BJ (cell line): ENCODE measurements at regions not wholly inside any gene's neighbourhood (a gene's known extent, or its start where the extent isn't known, plus 50 kb on each side); places are given as distances from the start of the nearest gene placed in this dataset.
"Not testable (repeated sequence)": the region's sequence is repeated elsewhere in the genome, so short reads cannot be mapped to it uniquely, and the experiment has no call there.

Experiments
- CTCF ChIA-PET: fragments of 350-600 bp; formaldehyde crosslinking; extraction: SDS; loops from one replicate; lab custom pipeline; 2021; ENCODE audit warnings: antibody characterized with exemption, inconsistent platforms; lab: Yijun Ruan, JAX
- POLR2A ChIA-PET: fragments of 300-600 bp; sonication (Branson Sonifier 250); formaldehyde crosslinking; extraction: SDS; loops from one replicate; lab custom pipeline; 2021; ENCODE audit warnings: antibody characterized with exemption; lab: Charles Lee
- DNase-seq: peaks from one replicate; pipeline ENCODE4 v3.0.0-alpha.2; 2011; ENCODE audit warnings: low read depth
- H3K27me3 ChIP-seq: 2 replicates; pipeline ENCODE4 v1.6.0; 2011; ENCODE audit warnings: low read length; ENCODE audit not compliant: control insufficient read depth, insufficient read depth
- H3K36me3 ChIP-seq: 2 replicates; pipeline ENCODE4 v1.5.1; 2011; ENCODE audit warnings: low read length; ENCODE audit not compliant: control insufficient read depth, insufficient read depth
- H3K4me3 ChIP-seq: 2 replicates; pipeline ENCODE4 v1.5.1; 2011; ENCODE audit warnings: low read depth, mild to moderate bottlenecking, control low read depth, low read length
- CTCF ChIP-seq: IDR thresholded peaks from 2 replicates; pipeline ENCODE4 v1.5.1; 2011; ENCODE audit warnings: low read depth, mild to moderate bottlenecking, control low read depth, inconsistent platforms, low read length, moderate library complexity; ENCODE audit not compliant: insufficient read depth

- DNase-seq, result no peak
- no peak for TF ChIP-seq CTCF
- CTCF ChIA-PET, result interaction anchor here (0.6 kb wide), 1 partner anchor 10 kb away, joined by 3 read pairs; no protein-coding TSS in a partner anchor
- POLR2A ChIA-PET, result no interaction called here
- no peak overlapping the region for H3K4me3 ChIP-seq
- no peaks in the 10 kb centered on the region for H3K27me3 ChIP-seq
- H3K36me3 ChIP-seq, result no peaks in the 10 kb centered on the region
These were observed 426.5 kb upstream of the CDIN1 start for GRCh38 chr15:36152936-36153335.

GRCh38 chr15:36156879-36157427 lies 422.5 kb upstream of the CDIN1 start:
- ChIA-PET CTCF (interaction anchor here (0.5 to 1.2 kb wide), 5 partner anchors 18 to 750 kb away, joined by 3 to 4 read pairs (median 3); no protein-coding TSS in a partner anchor), POLR2A (no interaction called here)

GRCh38 chr15:36160351-36160750 lies 419.1 kb upstream of the CDIN1 start:
- no peak for TF ChIP-seq CTCF
- Histone ChIP-seq H3K36me3 (no peaks in the 10 kb centered on the region), H3K27me3 (no peaks in the 10 kb centered on the region), H3K4me3 (no peak overlapping the region)
- ChIA-PET POLR2A (no interaction called here), CTCF (no interaction called here)
- DNase-seq, result no peak

More at GRCh38 chr15:36156879-36157427, 422.5 kb upstream of the CDIN1 start:
- TF ChIP-seq CTCF, result no peak
- H3K4me3 ChIP-seq, result no peak overlapping the region
- H3K27me3 ChIP-seq, result no peaks in the 10 kb centered on the region
- H3K36me3 ChIP-seq, result no peaks in the 10 kb centered on the region
- DNase-seq, result peak; percentile 57

- Histone ChIP-seq H3K4me3 (no peak overlapping the region), H3K27me3 (no peaks in the 10 kb centered on the region), H3K36me3 (no peaks in the 10 kb centered on the region)
- ChIA-PET CTCF (no interaction called here), POLR2A (no interaction called here)
- no peak for DNase-seq
- TF ChIP-seq CTCF, result no peak
These were observed 418.3 kb upstream of the CDIN1 start for GRCh38 chr15:36161108-36161507.

GRCh38 chr15:36161771-36162212 lies 417.6 kb upstream of the CDIN1 start:
- CTCF ChIA-PET, result no interaction called here
- POLR2A ChIA-PET, result no interaction called here
- no peaks in the 10 kb centered on the region for H3K36me3 ChIP-seq
- H3K4me3 ChIP-seq, result no peak overlapping the region
- TF ChIP-seq CTCF, result 0 out of 2 replicates have a peak, but pooled peaks have one; percentile 15
- peak; percentile 65 for DNase-seq
- no peaks in the 10 kb centered on the region for H3K27me3 ChIP-seq

GRCh38 chr15:36163983-36164382 lies 415.4 kb upstream of the CDIN1 start:
- H3K27me3 ChIP-seq, H3K36me3 ChIP-seq, H3K4me3 ChIP-seq, DNase-seq, POLR2A ChIA-PET: not testable (repeated sequence)
- CTCF ChIA-PET, result interaction anchor here (1.3 kb wide), 1 partner anchor 13 kb away, joined by 4 read pairs; no protein-coding TSS in a partner anchor
